Neural cell (in vitro differentiated cells): ENCODE measurements at regions not wholly inside any gene's neighbourhood (a gene's known extent, or its start where the extent isn't known, plus 50 kb on each side); places are given as distances from the start of the nearest gene placed in this dataset.

Experiments
- H2AFZ ChIP-seq: fragments of 200-600, 300-800 bp; sonication (generic), shearing (Covaris generic); 2 replicates; pipeline ENCODE4 v1.6.0; 2014; ENCODE audit warnings: low read depth, mild to moderate bottlenecking, antibody characterized with exemption, low read length, moderate library complexity
- H3F3A ChIP-seq: fragments of 200-600 bp; shearing (Covaris generic); 2 replicates; pipeline ENCODE4 v1.6.1; 2016; ENCODE audit warnings: mild to moderate bottlenecking, moderate library complexity, mixed read lengths, antibody characterized with exemption, low read length; ENCODE audit not compliant: insufficient read depth, poor library complexity, severe bottlenecking
- H3K27ac ChIP-seq: fragments of 200-600, 300-800 bp; sonication (generic), shearing (Covaris generic); 2 replicates; pipeline ENCODE4 v1.5.1; 2014; ENCODE audit warnings: mild to moderate bottlenecking, low read length, moderate library complexity
- H3K27me3 ChIP-seq: fragments of 300-800, 200-600 bp; sonication (generic), shearing (Covaris generic); 2 replicates; pipeline ENCODE4 v1.6.0; 2014; ENCODE audit warnings: mild to moderate bottlenecking, low read depth, low read length, moderate library complexity; ENCODE audit not compliant: insufficient read depth
- H3K36me3 ChIP-seq: fragments of 300-800, 200-600 bp; sonication (generic), shearing (Covaris generic); 2 replicates; pipeline ENCODE4 v1.5.1; 2014; ENCODE audit warnings: mild to moderate bottlenecking, antibody characterized with exemption, low read length, moderate library complexity; ENCODE audit not compliant: insufficient read depth
- H3K4me2 ChIP-seq: fragments of 300-800, 200-600 bp; sonication (generic), shearing (Covaris generic); 2 replicates; pipeline ENCODE4 v1.6.0; 2014; ENCODE audit warnings: mild to moderate bottlenecking, low read length
- H3K4me3 ChIP-seq: fragments of 300-800, 200-600 bp; sonication (generic), shearing (Covaris generic); 2 replicates; pipeline ENCODE4 v1.5.1; 2014; ENCODE audit warnings: mild to moderate bottlenecking, low read length, moderate library complexity
- H3K79me2 ChIP-seq: fragments of 200-600 bp; shearing (Covaris generic); replicated peaks from 2 replicates; pipeline ENCODE4 v1.6.0; 2014; ENCODE audit warnings: mild to moderate bottlenecking, low read length, moderate library complexity; ENCODE audit not compliant: insufficient read depth
- H3K9ac ChIP-seq: fragments of 300-800, 200-600 bp; sonication (generic), shearing (Covaris generic); 2 replicates; pipeline ENCODE4 v1.6.1; 2016; ENCODE audit warnings: mild to moderate bottlenecking, low read length, mixed read lengths
- H3K9me2 ChIP-seq: fragments of 200-600 bp; shearing (Covaris generic); 2 replicates; pipeline ENCODE4 v1.6.1; 2016; ENCODE audit warnings: mild to moderate bottlenecking, low read length, mixed read lengths; ENCODE audit not compliant: insufficient read depth
- H3K9me3 ChIP-seq: fragments of 200-600, 300-800 bp; sonication (generic), shearing (Covaris generic); 2 replicates; pipeline ENCODE4 v1.6.1; 2016; ENCODE audit warnings: mild to moderate bottlenecking, mixed run types, low read length, moderate library complexity, mixed read lengths
- H4K20me1 ChIP-seq: fragments of 200-600 bp; shearing (Covaris generic); 2 replicates; pipeline ENCODE4 v1.6.1; 2016; ENCODE audit warnings: mild to moderate bottlenecking, mixed run types; ENCODE audit not compliant: insufficient read depth
- EP300 ChIP-seq: fragments of 450-650 bp; conservative IDR thresholded peaks from 2 replicates; pipeline ENCODE4 v1.6.1; 2014; ENCODE audit warnings: antibody characterized with exemption, mild to moderate bottlenecking, moderate library complexity; ENCODE audit not compliant: poor library complexity, severe bottlenecking
- EZH2 ChIP-seq: fragments of 200-600, 300-800 bp; shearing (Covaris generic), sonication (generic); IDR thresholded peaks from 2 replicates; pipeline ENCODE4 v1.6.1; 2014; ENCODE audit warnings: antibody characterized with exemption, low read length, borderline replicate concordance, mild to moderate bottlenecking; ENCODE audit not compliant: insufficient read depth, poor library complexity, severe bottlenecking
- MXI1 ChIP-seq: fragments of 450-650 bp; conservative IDR thresholded peaks from 2 replicates; pipeline ENCODE4 v1.6.1; 2014; ENCODE audit warnings: antibody characterized with exemption, mild to moderate bottlenecking; ENCODE audit not compliant: poor library complexity, severe bottlenecking
- POLR2AphosphoS5 ChIP-seq: IDR thresholded peaks from 2 replicates; pipeline ENCODE4 v1.6.1; 2012
- RAD21 ChIP-seq: fragments of 450-650 bp; conservative IDR thresholded peaks from 2 replicates; pipeline ENCODE4 v1.6.1; 2014; ENCODE audit warnings: antibody characterized with exemption, mild to moderate bottlenecking, moderate library complexity
- SMC3 ChIP-seq: fragments of 450-650 bp; conservative IDR thresholded peaks from 2 replicates; pipeline ENCODE4 v1.6.1; 2014; ENCODE audit warnings: antibody characterized with exemption, mild to moderate bottlenecking, moderate library complexity; ENCODE audit not compliant: poor library complexity
- TF ChIP-seq, protein P1 (sequence below): fragments of 450-650 bp; IDR thresholded peaks from 2 replicates; pipeline ENCODE4 v1.5.1; 2014; ENCODE audit warnings: antibody characterized with exemption, mild to moderate bottlenecking, moderate library complexity; ENCODE audit not compliant: poor library complexity, severe bottlenecking
- TF ChIP-seq, protein P2 (sequence below): IDR thresholded peaks from 2 replicates; pipeline ENCODE4 v1.6.1; 2012; ENCODE audit warnings: borderline replicate concordance

DNA sequence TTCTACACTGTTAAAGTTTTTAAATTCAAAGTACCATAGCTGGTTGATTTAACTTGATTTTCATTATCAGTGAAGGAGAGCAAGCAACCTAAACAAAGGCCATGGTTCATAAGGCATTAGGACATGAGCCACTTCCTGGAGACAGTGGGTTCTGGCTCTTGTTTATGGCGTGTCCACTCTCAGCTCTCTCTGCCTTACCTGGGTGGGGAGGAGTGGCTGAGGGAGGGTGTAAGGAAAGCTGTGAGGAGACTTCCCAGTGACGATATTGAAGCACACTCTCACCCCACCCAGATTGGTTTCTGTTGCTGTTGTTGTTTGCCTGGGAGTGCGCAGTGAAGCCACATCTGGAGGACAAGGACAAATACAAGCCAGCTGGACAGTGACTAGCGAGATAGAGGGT, 365.3 kb upstream of the FZD8 start:
- Histone ChIP-seq H3K4me2 (no peak overlapping the region), H3K27me3 (no peaks in the 10 kb centered on the region), H3F3A (no peaks in the 10 kb centered on the region), H2AFZ (no peak overlapping the region), H3K4me3 (no peak overlapping the region), H3K9me3 (no peaks in the 10 kb centered on the region), H3K9me2 (no peaks in the 10 kb centered on the region), H3K36me3 (no peaks in the 10 kb centered on the region), H3K79me2 (no peaks in the 10 kb centered on the region), H3K27ac (no peak overlapping the region), H4K20me1 (no peaks in the 10 kb centered on the region), H3K9ac (no peak overlapping the region)
- TF ChIP-seq EP300 (no peak), MXI1 (no peak), RAD21 (no peak), SMC3 (no peak), EZH2 (no peak), POLR2AphosphoS5 (no peak)
- TF ChIP-seq, protein P1, sequence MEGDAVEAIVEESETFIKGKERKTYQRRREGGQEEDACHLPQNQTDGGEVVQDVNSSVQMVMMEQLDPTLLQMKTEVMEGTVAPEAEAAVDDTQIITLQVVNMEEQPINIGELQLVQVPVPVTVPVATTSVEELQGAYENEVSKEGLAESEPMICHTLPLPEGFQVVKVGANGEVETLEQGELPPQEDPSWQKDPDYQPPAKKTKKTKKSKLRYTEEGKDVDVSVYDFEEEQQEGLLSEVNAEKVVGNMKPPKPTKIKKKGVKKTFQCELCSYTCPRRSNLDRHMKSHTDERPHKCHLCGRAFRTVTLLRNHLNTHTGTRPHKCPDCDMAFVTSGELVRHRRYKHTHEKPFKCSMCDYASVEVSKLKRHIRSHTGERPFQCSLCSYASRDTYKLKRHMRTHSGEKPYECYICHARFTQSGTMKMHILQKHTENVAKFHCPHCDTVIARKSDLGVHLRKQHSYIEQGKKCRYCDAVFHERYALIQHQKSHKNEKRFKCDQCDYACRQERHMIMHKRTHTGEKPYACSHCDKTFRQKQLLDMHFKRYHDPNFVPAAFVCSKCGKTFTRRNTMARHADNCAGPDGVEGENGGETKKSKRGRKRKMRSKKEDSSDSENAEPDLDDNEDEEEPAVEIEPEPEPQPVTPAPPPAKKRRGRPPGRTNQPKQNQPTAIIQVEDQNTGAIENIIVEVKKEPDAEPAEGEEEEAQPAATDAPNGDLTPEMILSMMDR = no peak
- TF ChIP-seq, protein P2, sequence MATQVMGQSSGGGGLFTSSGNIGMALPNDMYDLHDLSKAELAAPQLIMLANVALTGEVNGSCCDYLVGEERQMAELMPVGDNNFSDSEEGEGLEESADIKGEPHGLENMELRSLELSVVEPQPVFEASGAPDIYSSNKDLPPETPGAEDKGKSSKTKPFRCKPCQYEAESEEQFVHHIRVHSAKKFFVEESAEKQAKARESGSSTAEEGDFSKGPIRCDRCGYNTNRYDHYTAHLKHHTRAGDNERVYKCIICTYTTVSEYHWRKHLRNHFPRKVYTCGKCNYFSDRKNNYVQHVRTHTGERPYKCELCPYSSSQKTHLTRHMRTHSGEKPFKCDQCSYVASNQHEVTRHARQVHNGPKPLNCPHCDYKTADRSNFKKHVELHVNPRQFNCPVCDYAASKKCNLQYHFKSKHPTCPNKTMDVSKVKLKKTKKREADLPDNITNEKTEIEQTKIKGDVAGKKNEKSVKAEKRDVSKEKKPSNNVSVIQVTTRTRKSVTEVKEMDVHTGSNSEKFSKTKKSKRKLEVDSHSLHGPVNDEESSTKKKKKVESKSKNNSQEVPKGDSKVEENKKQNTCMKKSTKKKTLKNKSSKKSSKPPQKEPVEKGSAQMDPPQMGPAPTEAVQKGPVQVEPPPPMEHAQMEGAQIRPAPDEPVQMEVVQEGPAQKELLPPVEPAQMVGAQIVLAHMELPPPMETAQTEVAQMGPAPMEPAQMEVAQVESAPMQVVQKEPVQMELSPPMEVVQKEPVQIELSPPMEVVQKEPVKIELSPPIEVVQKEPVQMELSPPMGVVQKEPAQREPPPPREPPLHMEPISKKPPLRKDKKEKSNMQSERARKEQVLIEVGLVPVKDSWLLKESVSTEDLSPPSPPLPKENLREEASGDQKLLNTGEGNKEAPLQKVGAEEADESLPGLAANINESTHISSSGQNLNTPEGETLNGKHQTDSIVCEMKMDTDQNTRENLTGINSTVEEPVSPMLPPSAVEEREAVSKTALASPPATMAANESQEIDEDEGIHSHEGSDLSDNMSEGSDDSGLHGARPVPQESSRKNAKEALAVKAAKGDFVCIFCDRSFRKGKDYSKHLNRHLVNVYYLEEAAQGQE = no peak

DNA sequence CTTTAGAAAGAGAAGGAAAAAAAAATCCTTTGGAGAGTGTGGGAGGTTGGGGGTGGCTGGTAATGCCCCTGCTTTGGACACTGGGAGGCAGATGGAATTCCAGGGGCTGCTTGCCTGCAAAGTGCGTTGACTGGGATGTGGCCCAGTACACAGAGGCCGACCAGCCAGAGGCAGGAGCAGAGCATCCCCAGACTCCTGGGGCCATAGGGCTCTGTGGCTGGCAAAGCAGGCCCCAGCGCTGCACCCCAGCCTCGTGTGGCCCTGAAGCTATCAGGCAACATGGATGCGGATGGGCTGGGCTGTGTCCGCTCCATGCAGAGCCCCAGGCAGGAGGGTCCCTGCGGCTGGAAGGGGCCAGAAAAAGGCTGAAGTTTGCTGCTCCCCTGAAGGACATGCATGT, 361.6 kb upstream of the FZD8 start:
- Histone ChIP-seq H4K20me1 (no peaks in the 10 kb centered on the region), H3K9me2 (no peaks in the 10 kb centered on the region), H3K36me3 (no peaks in the 10 kb centered on the region), H3K9me3 (no peaks in the 10 kb centered on the region), H3K27ac (no peak overlapping the region), H3K4me3 (no peak overlapping the region), H3K79me2 (no peaks in the 10 kb centered on the region), H2AFZ (no peak overlapping the region), H3K27me3 (no peaks in the 10 kb centered on the region), H3K9ac (no peak overlapping the region), H3K4me2 (no peak overlapping the region), H3F3A (no peaks in the 10 kb centered on the region)
- TF ChIP-seq, protein P1 = no peak
